ENCODE measurements at regions not wholly inside any gene's neighbourhood (a gene's known extent, or its start where the extent isn't known, plus 50 kb on each side); places are given as distances from the start of the nearest gene placed in this dataset.

- no peak for TF ChIP-seq POLR2A (IDR thresholded peaks at IDR 0.05)
- TF ChIP-seq, protein P1, sequence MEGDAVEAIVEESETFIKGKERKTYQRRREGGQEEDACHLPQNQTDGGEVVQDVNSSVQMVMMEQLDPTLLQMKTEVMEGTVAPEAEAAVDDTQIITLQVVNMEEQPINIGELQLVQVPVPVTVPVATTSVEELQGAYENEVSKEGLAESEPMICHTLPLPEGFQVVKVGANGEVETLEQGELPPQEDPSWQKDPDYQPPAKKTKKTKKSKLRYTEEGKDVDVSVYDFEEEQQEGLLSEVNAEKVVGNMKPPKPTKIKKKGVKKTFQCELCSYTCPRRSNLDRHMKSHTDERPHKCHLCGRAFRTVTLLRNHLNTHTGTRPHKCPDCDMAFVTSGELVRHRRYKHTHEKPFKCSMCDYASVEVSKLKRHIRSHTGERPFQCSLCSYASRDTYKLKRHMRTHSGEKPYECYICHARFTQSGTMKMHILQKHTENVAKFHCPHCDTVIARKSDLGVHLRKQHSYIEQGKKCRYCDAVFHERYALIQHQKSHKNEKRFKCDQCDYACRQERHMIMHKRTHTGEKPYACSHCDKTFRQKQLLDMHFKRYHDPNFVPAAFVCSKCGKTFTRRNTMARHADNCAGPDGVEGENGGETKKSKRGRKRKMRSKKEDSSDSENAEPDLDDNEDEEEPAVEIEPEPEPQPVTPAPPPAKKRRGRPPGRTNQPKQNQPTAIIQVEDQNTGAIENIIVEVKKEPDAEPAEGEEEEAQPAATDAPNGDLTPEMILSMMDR (IDR thresholded peaks at IDR 0.05) = no peak
Measured at GRCh38 chr7:106583100-106583499, 77.9 kb downstream of the CCDC71L start.
